Thoracic aorta (tissue), 2 donors: ENCODE measurements at regions not wholly inside any gene's neighbourhood (a gene's known extent, or its start where the extent isn't known, plus 50 kb on each side); places are given as distances from the start of the nearest gene placed in this dataset.

Experiments
- ATAC-seq: fragments of 150-250 bp; one replicate; pipeline ENCODE4 v1.8.0; 2017; ENCODE audit warnings: low read depth; ENCODE audit not compliant: insufficient number of reproducible peaks, low FRiP score
- DNase-seq: peaks from one replicate; pipeline ENCODE4 v3.0.0-alpha.2; 2020; ENCODE audit warnings: low spot score
- H3K27ac ChIP-seq, 2 donors: fragments of 200-600 bp; sonication (generic); 1 replicate in 1 of 2; 2 replicates in 1 of 2; pipeline ENCODE4 v1.5.1; 2016; ENCODE audit warnings: mild to moderate bottlenecking in 2 of 2, moderate library complexity in 2 of 2
- H3K27me3 ChIP-seq: fragments of 200-600 bp; sonication (generic); replicated peaks from 2 replicates; pipeline ENCODE4 v1.6.0; 2016; ENCODE audit warnings: mild to moderate bottlenecking; ENCODE audit not compliant: insufficient read depth
- H3K36me3 ChIP-seq: fragments of 200-600 bp; sonication (generic); one replicate; pipeline ENCODE4 v1.5.1; 2016
- H3K4me1 ChIP-seq, 2 donors: fragments of 200-600 bp; sonication (generic); 1 replicate in 1 of 2; 2 replicates in 1 of 2; pipeline versions ENCODE4 v1.5.1 to v1.6.0; 2016; ENCODE audit warnings: low read depth in 2 of 2, mild to moderate bottlenecking in 1 of 2; ENCODE audit not compliant: control insufficient read depth in 1 of 2
- H3K4me3 ChIP-seq: fragments of 200-600 bp; sonication (generic); 2 replicates; pipeline ENCODE4 v1.5.1; 2016; ENCODE audit warnings: mild to moderate bottlenecking
- H3K9me3 ChIP-seq: fragments of 200-600 bp; sonication (generic); 2 replicates; pipeline ENCODE4 v1.5.1; 2016
- CTCF ChIP-seq: fragments of 200-600 bp; sonication (generic); IDR thresholded peaks from one replicate; pipeline ENCODE4 v1.5.1; 2019; ENCODE audit warnings: antibody characterized with exemption

- TF ChIP-seq CTCF = no peak
- Histone ChIP-seq H3K4me1 (no peaks in the 10 kb centered on the region), H3K9me3 (no peaks in the 10 kb centered on the region), H3K36me3 (no peaks in the 10 kb centered on the region), H3K27ac (no peak overlapping the region), H3K4me3 (no peak overlapping the region), H3K27me3 (no peaks in the 10 kb centered on the region)
- DNase-seq (no peak), ATAC-seq (no peak)
Observed at GRCh38 chr4:3352941-3353594, 60.2 kb downstream of the RGS12 start.

- no peak for TF ChIP-seq CTCF
- no peak overlapping the region for H3K4me3 ChIP-seq
- H3K27me3 ChIP-seq = no peaks in the 10 kb centered on the region
- H3K36me3 ChIP-seq = no peaks in the 10 kb centered on the region
- ATAC-seq (no peak), DNase-seq (no peak)
- H3K27ac ChIP-seq = no peak overlapping the region
- no peaks in the 10 kb centered on the region for H3K4me1 ChIP-seq
- H3K9me3 ChIP-seq = no peaks in the 10 kb centered on the region
Observed at GRCh38 chr4:3353752-3354454, 61.1 kb downstream of the RGS12 start.

GRCh38 chr4:3354455-3354811 is 61.6 kb downstream of the RGS12 start:
- DNase-seq = no peak
- Histone ChIP-seq H3K27me3 (no peaks in the 10 kb centered on the region), H3K9me3 (no peaks in the 10 kb centered on the region), H3K36me3 (no peaks in the 10 kb centered on the region), H3K4me1 (no peaks in the 10 kb centered on the region), H3K4me3 (no peak overlapping the region), H3K27ac (no peak overlapping the region)
- ATAC-seq = no peak
- no peak for TF ChIP-seq CTCF

- Histone ChIP-seq H3K27me3 (no peaks in the 10 kb centered on the region), H3K9me3 (no peaks in the 10 kb centered on the region), H3K4me1 (no peaks in the 10 kb centered on the region), H3K36me3 (no peaks in the 10 kb centered on the region), H3K4me3 (no peak overlapping the region), H3K27ac (no peak overlapping the region)
- no peak for TF ChIP-seq CTCF
- ATAC-seq (no peak), DNase-seq (no peak)
Observed at GRCh38 chr4:3355266-3355748, 62.5 kb downstream of the RGS12 start.

GRCh38 chr4:3358656-3359055 is 65.8 kb downstream of the RGS12 start:
- TF ChIP-seq CTCF = no peak
- no peak overlapping the region for H3K27ac ChIP-seq
- H3K27me3 ChIP-seq = no peaks in the 10 kb centered on the region
- H3K4me3 ChIP-seq = no peak overlapping the region
- no peaks in the 10 kb centered on the region for H3K9me3 ChIP-seq
- H3K4me1 ChIP-seq = no peaks in the 10 kb centered on the region
- no peak for DNase-seq
- H3K36me3 ChIP-seq = no peaks in the 10 kb centered on the region
- ATAC-seq = no peak
